K562 (cell line): ENCODE measurements at regions not wholly inside any gene's neighbourhood (a gene's known extent, or its start where the extent isn't known, plus 50 kb on each side); places are given as distances from the start of the nearest gene placed in this dataset.

Experiments
- ATAC-seq: fragments of 200-7000 bp; cut with Tn5 transposase; 3 replicates; pipeline ENCODE4 v1.9.1; 2020; ENCODE audit warnings: moderate library complexity
- BruUV-seq: library from RNA; stranded (reverse); fragments of 400-500 nt; replicated peaks from 2 replicates; lab custom pipeline; 2021; lab: Mats Ljungman, UMichigan
- CTCF ChIA-PET: fragments of 300-600 bp; formaldehyde crosslinking; extraction: SDS; loops from one replicate; lab custom pipeline; 2021; ENCODE audit warnings: low intra/inter-chr PET ratio; lab: Yijun Ruan, JAX
- POLR2A ChIA-PET: fragments of 300-600, 350-650 bp; sonication (Branson Sonifier 250); formaldehyde crosslinking; extraction: SDS; loops from one replicate; lab custom pipeline; 2021; ENCODE audit warnings: antibody characterized with exemption, inconsistent platforms; lab: Yijun Ruan, JAX
- DNase-seq, 4 experiments: peaks; one replicate each; pipeline versions ENCODE4 v3.0.0 to v3.0.0-alpha.2; 2011 to 2018; ENCODE audit warnings: low spot score in 3 of 4, mixed read lengths in 3 of 4; ENCODE audit errors: extremely low read depth in 1 of 4
- FAIRE-seq: peaks from 2 replicates; lab custom pipeline; 2011; peaks lifted over from hg19 to GRCh38; lab: Jason Lieb, UNC
- H2AFZ ChIP-seq: 2 replicates; pipeline ENCODE4 v1.6.0; 2011; ENCODE audit warnings: low read depth, low read length, control low read depth, inconsistent platforms
- H3K27ac ChIP-seq: fragments of 200-600 bp; 3 replicates; pipeline ENCODE4 v1.8.0; 2011; ENCODE audit warnings: low read depth, mild to moderate bottlenecking, control low read depth, inconsistent platforms, low read length, moderate library complexity, mixed read lengths; ENCODE audit errors: extremely low read depth
- H3K27me3 ChIP-seq, 2 experiments: fragments of 300-600 bp in 1 of 2; 2 replicates in 1 of 2; 3 replicates in 1 of 2; pipeline versions ENCODE4 v1.6.0 to v1.8.0; 2011; ENCODE audit warnings: inconsistent platforms in 2 of 2, low read length in 2 of 2, mild to moderate bottlenecking in 1 of 2, mixed read lengths in 1 of 2, moderate library complexity in 1 of 2; ENCODE audit not compliant: control insufficient read depth in 2 of 2, insufficient read depth in 2 of 2
- H3K36me3 ChIP-seq: fragments of 300-600 bp; 3 replicates; pipeline ENCODE4 v1.8.0; 2011; ENCODE audit warnings: mild to moderate bottlenecking, low read length, inconsistent platforms; ENCODE audit not compliant: control insufficient read depth, insufficient read depth
- H3K4me1 ChIP-seq, 2 experiments: fragments of 200-600 bp in 1 of 2; replicated peaks in 1 of 2; 2 replicates in 1 of 2; 3 replicates in 1 of 2; pipeline versions ENCODE4 v1.5.1 to v1.8.0; 2011; ENCODE audit warnings: inconsistent platforms in 2 of 2, low read length in 2 of 2, mild to moderate bottlenecking in 1 of 2, mixed read lengths in 1 of 2, moderate library complexity in 1 of 2; ENCODE audit not compliant: control insufficient read depth in 2 of 2, insufficient read depth in 2 of 2
- H3K4me2 ChIP-seq: 2 replicates; pipeline ENCODE4 v1.6.1; 2011; ENCODE audit warnings: low read length, control low read depth, inconsistent platforms, mixed read lengths; ENCODE audit not compliant: insufficient read depth
- H3K4me3 ChIP-seq: fragments of 200-600 bp; sonication (generic), shearing (Covaris generic); 2 replicates; pipeline ENCODE4 v1.5.1; 2016; ENCODE audit warnings: control low read depth, inconsistent platforms
- H3K79me2 ChIP-seq: fragments of 200-600 bp; 3 replicates; pipeline ENCODE4 v1.8.0; 2011; ENCODE audit warnings: low read length, inconsistent platforms; ENCODE audit not compliant: control insufficient read depth, insufficient read depth
- H3K9ac ChIP-seq, 2 experiments: 2 replicates each; pipeline versions ENCODE4 v1.6.0 to v1.6.1; 2011; ENCODE audit warnings: low read depth in 2 of 2, low read length in 2 of 2, control low read depth in 1 of 2, inconsistent platforms in 1 of 2, mild to moderate bottlenecking in 1 of 2, mixed read lengths in 1 of 2; ENCODE audit not compliant: insufficient read depth in 1 of 2
- H3K9me1 ChIP-seq: one replicate; pipeline ENCODE4 v1.6.0; 2011; ENCODE audit warnings: inconsistent platforms, mild to moderate bottlenecking, low read length, moderate library complexity; ENCODE audit not compliant: control insufficient read depth, insufficient read depth
- H3K9me3 ChIP-seq: replicated peaks from 2 replicates; pipeline ENCODE4 v1.5.1; 2011; ENCODE audit warnings: low read depth, low read length, inconsistent platforms; ENCODE audit not compliant: control insufficient read depth, insufficient read depth
- H4K20me1 ChIP-seq: replicated peaks from 2 replicates; pipeline ENCODE4 v1.6.1; 2011; ENCODE audit warnings: low read length, inconsistent platforms, mixed read lengths; ENCODE audit not compliant: control insufficient read depth, insufficient read depth
- BRD9 ChIP-seq: fragments of 450-650 bp; IDR thresholded peaks from 2 replicates; pipeline ENCODE4 v1.6.1; 2018; ENCODE audit warnings: low read depth; ENCODE audit not compliant: partially characterized antibody
- FOS ChIP-seq: IDR thresholded peaks from 3 replicates; pipeline ENCODE4 v1.6.1; 2011; ENCODE audit not compliant: insufficient read length; ENCODE audit errors: extremely low read depth
- GTF2B ChIP-seq: IDR thresholded peaks from 2 replicates; pipeline ENCODE4 v1.6.1; 2011; ENCODE audit not compliant: insufficient read length; ENCODE audit errors: extremely low read depth
- HDAC3 ChIP-seq: fragments of 450-650 bp; IDR thresholded peaks from 2 replicates; pipeline ENCODE4 v1.6.1; 2018; ENCODE audit warnings: borderline replicate concordance, mild to moderate bottlenecking, moderate library complexity; ENCODE audit not compliant: partially characterized antibody
- MXD1 ChIP-seq: fragments of 250-450 bp; sonication (Bioruptor Pico); IDR thresholded peaks from 2 replicates; pipeline ENCODE4 v1.8.0; 2021; ENCODE audit warnings: borderline replicate concordance, mild to moderate bottlenecking, moderate library complexity; ENCODE audit not compliant: poor library complexity, severe bottlenecking
- MXI1 ChIP-seq: IDR thresholded peaks from 2 replicates; pipeline ENCODE4 v1.6.1; 2011; ENCODE audit warnings: low read depth, mild to moderate bottlenecking, improper control_type of control experiment, low read length
- RFX1 ChIP-seq: fragments of 450-650 bp; IDR thresholded peaks from 2 replicates; pipeline ENCODE4 v1.6.1; 2016; ENCODE audit warnings: mild to moderate bottlenecking, moderate library complexity
- RNF219 ChIP-seq: fragments of 250-450 bp; sonication (Bioruptor Pico); IDR thresholded peaks from 2 replicates; pipeline ENCODE4 v1.5.0; 2022; ENCODE audit warnings: mild to moderate bottlenecking
- SIN3A ChIP-seq, 2 experiments: fragments of 150-350 bp in 1 of 2; IDR thresholded peaks; 2 replicates each; pipeline ENCODE4 v1.6.1; 2011 to 2016; ENCODE audit warnings: borderline replicate concordance in 2 of 2, low read depth in 2 of 2, low read length in 2 of 2, mild to moderate bottlenecking in 2 of 2, moderate library complexity in 2 of 2; ENCODE audit not compliant: control insufficient read depth in 1 of 2
- SMAD3 ChIP-seq: fragments of 450-650 bp; formaldehyde crosslinking; conservative IDR thresholded peaks from 2 replicates; pipeline ENCODE4 v1.4.0; 2020; ENCODE audit warnings: mild to moderate bottlenecking
- SNIP1 ChIP-seq: fragments of 450-650 bp; IDR thresholded peaks from 2 replicates; pipeline ENCODE4 v1.7.1; 2017; ENCODE audit warnings: low read depth, mild to moderate bottlenecking
- STAG1 ChIP-seq: sonication (generic); formaldehyde crosslinking; IDR thresholded peaks from 2 replicates; pipeline ENCODE4 v1.5.0; 2020; ENCODE audit warnings: missing genetic modification reagents, borderline replicate concordance
- SUPT5H ChIP-seq: fragments of 450-650 bp; IDR thresholded peaks from 2 replicates; pipeline ENCODE4 v1.6.1; 2016
- ZBTB17 ChIP-seq: fragments of 450-650 bp; formaldehyde crosslinking; IDR thresholded peaks from 2 replicates; pipeline ENCODE4 v1.4.0; 2020; ENCODE audit warnings: mild to moderate bottlenecking
- ZFP91 ChIP-seq: sonication (generic); formaldehyde crosslinking; IDR thresholded peaks from 2 replicates; pipeline ENCODE4 v1.8.0; 2022; ENCODE audit warnings: mild to moderate bottlenecking, missing genetic modification reagents
- ZNF134 ChIP-seq: fragments of 250-450 bp; sonication (Bioruptor Pico); conservative IDR thresholded peaks from 2 replicates; pipeline ENCODE4 v1.4.0; 2020
- ZNF655 ChIP-seq: fragments of 250-450 bp; sonication (Bioruptor Pico); IDR thresholded peaks from 2 replicates; pipeline ENCODE4 v1.5.0; 2021
- ZNF830 ChIP-seq: fragments of 250-450 bp; sonication (Bioruptor Pico); IDR thresholded peaks from 2 replicates; pipeline ENCODE4 v1.5.0; 2021; ENCODE audit warnings: mild to moderate bottlenecking
- WGBS: fragments of 100-300 bp; shearing (Covaris generic); methylation state at CpG from one replicate; pipeline ENCODE4 v1.1.6; 2016; ENCODE audit warnings: low coverage, mixed read lengths; ENCODE audit not compliant: insufficient coverage; ENCODE audit errors: missing lambda C conversion rate; 5-methylcytosine and 5-hydroxymethylcytosine counted together
- in situ Hi-C: fragments of 300-500 bp; cut with MboI; formaldehyde crosslinking; loops from 4 replicates; pipeline ENCODE4 v1.15.0; 2018; ENCODE audit warnings: inconsistent platforms, mixed read lengths
- intact Hi-C: fragments of 100-400 bp; cut with micrococcal nuclease; formaldehyde crosslinking; loops from 2 replicates; pipeline ENCODE4 v1.14.2; 2022

GRCh38 chr2:142220239-142220638 lies 89.4 kb upstream of the LRP1B start:
- no peaks in the 10 kb centered on the region for H3K79me2 ChIP-seq
- WGBS, result 0% methylated on average over 1 of the region's 1 CpG
- no peak for FAIRE-seq
- H3K9ac ChIP-seq, result no peak overlapping the region
- intact Hi-C loops (no loop called here), in situ Hi-C loops (no loop called here)
- H3K27ac ChIP-seq, result no peak overlapping the region
- DNase-seq, result no peak
- POLR2A ChIA-PET, result no interaction called here
- no peaks in the 10 kb centered on the region for H3K9me1 ChIP-seq
- CTCF ChIA-PET, result no interaction called here
- H3K4me3 ChIP-seq, result no peak overlapping the region
- H3K27me3 ChIP-seq, result no peaks in the 10 kb centered on the region
- BruUV-seq, result no TSS peak
- no peak for ATAC-seq
- H3K36me3 ChIP-seq, result no peaks in the 10 kb centered on the region
- no peaks in the 10 kb centered on the region for H4K20me1 ChIP-seq
- peaks cover 3% of the 10 kb centered on the region; the same call in 1 of the 2 replicates for H3K9me3 ChIP-seq
- H3K4me2 ChIP-seq, result no peak overlapping the region
- no peak overlapping the region for H2AFZ ChIP-seq
- H3K4me1 ChIP-seq, result no peaks in the 10 kb centered on the region
- TF ChIP-seq SUPT5H (no peak), ZFP91 (CRISPR knock-in tag) (no peak), FOS (no peak), SMAD3 (CRISPR knock-in tag) (no peak), STAG1 (CRISPR knock-in tag) (no peak), MXI1 (no peak), GTF2B (no peak), ZNF655 (CRISPR knock-in tag) (no peak), ZNF830 (CRISPR knock-in tag) (no peak), BRD9 (no peak), ZNF134 (no peak), HDAC3 (no peak), MXD1 (CRISPR knock-in tag) (no peak), SNIP1 (no peak), ZBTB17 (CRISPR knock-in tag) (no peak), SIN3A (IDR thresholded peaks at IDR 0.05; ENCODE audit: borderline replicate concordance in 2 of 2, control insufficient read depth in 1 of 2, low read depth in 2 of 2, low read length in 2 of 2) (no peak), RNF219 (no peak), RFX1 (no peak)
